H1 (cell line): ENCODE measurements at regions not wholly inside any gene's neighbourhood (a gene's known extent, or its start where the extent isn't known, plus 50 kb on each side); places are given as distances from the start of the nearest gene placed in this dataset.

Experiments
- BACH1 ChIP-seq: IDR thresholded peaks from 2 replicates; pipeline ENCODE4 v1.6.1; 2012; ENCODE audit warnings: low read length, improper control_type of control experiment
- BCL11A ChIP-seq, 2 experiments: IDR thresholded peaks; one replicate each; pipeline ENCODE4 v1.6.1; 2011; ENCODE audit warnings: low read depth in 2 of 2, low read length in 2 of 2, mild to moderate bottlenecking in 2 of 2
- POU5F1 ChIP-seq: IDR thresholded peaks from 2 replicates; pipeline ENCODE4 v1.6.1; 2011; ENCODE audit warnings: low read depth, mild to moderate bottlenecking, low read length, moderate library complexity
- TF ChIP-seq, protein P1 (sequence below): fragments of 300-600 bp; sonication (generic); IDR thresholded peaks from 2 replicates; pipeline ENCODE4 v1.7.1; 2012; ENCODE audit warnings: low read length, moderate library complexity, mild to moderate bottlenecking, inconsistent platforms; ENCODE audit not compliant: insufficient replicate concordance
- TF ChIP-seq, protein P2 (sequence below): IDR thresholded peaks from 2 replicates; pipeline ENCODE4 v1.6.1; 2012; ENCODE audit warnings: low read length, inconsistent platforms

DNA sequence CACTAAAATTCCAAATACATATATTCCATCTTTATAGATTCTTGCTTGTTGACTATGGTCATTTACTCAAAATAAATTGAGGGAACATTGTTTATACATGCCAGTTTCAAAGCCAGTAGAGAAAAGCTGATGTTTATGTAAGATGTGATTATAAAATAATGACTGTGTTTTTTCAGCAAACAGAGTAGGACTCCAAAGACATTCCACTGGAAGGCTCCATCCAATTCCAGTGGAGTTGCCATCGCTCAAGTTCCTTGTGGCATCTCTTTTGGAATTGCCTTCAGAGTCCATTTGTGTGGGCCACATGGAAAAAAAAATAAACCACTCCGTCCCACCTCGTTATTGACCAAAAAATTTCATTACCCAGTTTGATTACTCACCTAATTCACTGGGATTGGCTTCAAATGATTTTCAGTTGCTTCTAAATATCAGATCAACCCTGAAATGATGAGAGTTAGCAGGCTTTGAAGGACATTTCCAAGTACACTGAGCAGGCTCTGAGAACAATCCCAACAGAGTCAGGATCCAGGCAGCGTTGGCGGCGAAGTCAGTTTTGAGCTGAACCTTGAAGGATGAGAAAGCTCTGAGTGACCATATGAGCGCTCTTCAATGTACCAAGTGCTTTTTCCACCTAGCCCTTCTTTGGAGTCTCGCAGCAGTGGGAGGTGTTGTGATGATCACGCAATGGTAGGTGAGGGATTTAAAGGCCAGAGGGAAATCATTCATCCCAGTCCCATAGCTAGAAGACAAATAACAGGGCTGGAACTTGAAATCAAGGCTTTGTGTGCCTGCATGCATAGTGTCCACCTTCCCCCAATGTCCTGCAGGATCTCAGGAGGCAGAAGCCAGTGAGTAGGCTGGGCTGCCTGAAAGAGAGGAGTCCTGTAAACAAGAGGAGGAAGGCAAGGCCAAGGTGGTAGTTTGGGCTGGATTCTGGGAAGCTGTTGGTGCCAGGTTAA lies 281.7 kb downstream of the CDC5L start (continued):
- TF ChIP-seq, protein P1, sequence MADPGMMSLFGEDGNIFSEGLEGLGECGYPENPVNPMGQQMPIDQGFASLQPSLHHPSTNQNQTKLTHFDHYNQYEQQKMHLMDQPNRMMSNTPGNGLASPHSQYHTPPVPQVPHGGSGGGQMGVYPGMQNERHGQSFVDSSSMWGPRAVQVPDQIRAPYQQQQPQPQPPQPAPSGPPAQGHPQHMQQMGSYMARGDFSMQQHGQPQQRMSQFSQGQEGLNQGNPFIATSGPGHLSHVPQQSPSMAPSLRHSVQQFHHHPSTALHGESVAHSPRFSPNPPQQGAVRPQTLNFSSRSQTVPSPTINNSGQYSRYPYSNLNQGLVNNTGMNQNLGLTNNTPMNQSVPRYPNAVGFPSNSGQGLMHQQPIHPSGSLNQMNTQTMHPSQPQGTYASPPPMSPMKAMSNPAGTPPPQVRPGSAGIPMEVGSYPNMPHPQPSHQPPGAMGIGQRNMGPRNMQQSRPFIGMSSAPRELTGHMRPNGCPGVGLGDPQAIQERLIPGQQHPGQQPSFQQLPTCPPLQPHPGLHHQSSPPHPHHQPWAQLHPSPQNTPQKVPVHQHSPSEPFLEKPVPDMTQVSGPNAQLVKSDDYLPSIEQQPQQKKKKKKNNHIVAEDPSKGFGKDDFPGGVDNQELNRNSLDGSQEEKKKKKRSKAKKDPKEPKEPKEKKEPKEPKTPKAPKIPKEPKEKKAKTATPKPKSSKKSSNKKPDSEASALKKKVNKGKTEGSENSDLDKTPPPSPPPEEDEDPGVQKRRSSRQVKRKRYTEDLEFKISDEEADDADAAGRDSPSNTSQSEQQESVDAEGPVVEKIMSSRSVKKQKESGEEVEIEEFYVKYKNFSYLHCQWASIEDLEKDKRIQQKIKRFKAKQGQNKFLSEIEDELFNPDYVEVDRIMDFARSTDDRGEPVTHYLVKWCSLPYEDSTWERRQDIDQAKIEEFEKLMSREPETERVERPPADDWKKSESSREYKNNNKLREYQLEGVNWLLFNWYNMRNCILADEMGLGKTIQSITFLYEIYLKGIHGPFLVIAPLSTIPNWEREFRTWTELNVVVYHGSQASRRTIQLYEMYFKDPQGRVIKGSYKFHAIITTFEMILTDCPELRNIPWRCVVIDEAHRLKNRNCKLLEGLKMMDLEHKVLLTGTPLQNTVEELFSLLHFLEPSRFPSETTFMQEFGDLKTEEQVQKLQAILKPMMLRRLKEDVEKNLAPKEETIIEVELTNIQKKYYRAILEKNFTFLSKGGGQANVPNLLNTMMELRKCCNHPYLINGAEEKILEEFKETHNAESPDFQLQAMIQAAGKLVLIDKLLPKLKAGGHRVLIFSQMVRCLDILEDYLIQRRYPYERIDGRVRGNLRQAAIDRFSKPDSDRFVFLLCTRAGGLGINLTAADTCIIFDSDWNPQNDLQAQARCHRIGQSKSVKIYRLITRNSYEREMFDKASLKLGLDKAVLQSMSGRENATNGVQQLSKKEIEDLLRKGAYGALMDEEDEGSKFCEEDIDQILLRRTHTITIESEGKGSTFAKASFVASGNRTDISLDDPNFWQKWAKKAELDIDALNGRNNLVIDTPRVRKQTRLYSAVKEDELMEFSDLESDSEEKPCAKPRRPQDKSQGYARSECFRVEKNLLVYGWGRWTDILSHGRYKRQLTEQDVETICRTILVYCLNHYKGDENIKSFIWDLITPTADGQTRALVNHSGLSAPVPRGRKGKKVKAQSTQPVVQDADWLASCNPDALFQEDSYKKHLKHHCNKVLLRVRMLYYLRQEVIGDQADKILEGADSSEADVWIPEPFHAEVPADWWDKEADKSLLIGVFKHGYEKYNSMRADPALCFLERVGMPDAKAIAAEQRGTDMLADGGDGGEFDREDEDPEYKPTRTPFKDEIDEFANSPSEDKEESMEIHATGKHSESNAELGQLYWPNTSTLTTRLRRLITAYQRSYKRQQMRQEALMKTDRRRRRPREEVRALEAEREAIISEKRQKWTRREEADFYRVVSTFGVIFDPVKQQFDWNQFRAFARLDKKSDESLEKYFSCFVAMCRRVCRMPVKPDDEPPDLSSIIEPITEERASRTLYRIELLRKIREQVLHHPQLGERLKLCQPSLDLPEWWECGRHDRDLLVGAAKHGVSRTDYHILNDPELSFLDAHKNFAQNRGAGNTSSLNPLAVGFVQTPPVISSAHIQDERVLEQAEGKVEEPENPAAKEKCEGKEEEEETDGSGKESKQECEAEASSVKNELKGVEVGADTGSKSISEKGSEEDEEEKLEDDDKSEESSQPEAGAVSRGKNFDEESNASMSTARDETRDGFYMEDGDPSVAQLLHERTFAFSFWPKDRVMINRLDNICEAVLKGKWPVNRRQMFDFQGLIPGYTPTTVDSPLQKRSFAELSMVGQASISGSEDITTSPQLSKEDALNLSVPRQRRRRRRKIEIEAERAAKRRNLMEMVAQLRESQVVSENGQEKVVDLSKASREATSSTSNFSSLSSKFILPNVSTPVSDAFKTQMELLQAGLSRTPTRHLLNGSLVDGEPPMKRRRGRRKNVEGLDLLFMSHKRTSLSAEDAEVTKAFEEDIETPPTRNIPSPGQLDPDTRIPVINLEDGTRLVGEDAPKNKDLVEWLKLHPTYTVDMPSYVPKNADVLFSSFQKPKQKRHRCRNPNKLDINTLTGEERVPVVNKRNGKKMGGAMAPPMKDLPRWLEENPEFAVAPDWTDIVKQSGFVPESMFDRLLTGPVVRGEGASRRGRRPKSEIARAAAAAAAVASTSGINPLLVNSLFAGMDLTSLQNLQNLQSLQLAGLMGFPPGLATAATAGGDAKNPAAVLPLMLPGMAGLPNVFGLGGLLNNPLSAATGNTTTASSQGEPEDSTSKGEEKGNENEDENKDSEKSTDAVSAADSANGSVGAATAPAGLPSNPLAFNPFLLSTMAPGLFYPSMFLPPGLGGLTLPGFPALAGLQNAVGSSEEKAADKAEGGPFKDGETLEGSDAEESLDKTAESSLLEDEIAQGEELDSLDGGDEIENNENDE, result no peak
- TF ChIP-seq BACH1, result no peak
- TF ChIP-seq, protein P2, sequence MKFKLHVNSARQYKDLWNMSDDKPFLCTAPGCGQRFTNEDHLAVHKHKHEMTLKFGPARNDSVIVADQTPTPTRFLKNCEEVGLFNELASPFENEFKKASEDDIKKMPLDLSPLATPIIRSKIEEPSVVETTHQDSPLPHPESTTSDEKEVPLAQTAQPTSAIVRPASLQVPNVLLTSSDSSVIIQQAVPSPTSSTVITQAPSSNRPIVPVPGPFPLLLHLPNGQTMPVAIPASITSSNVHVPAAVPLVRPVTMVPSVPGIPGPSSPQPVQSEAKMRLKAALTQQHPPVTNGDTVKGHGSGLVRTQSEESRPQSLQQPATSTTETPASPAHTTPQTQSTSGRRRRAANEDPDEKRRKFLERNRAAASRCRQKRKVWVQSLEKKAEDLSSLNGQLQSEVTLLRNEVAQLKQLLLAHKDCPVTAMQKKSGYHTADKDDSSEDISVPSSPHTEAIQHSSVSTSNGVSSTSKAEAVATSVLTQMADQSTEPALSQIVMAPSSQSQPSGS, result no peak
- TF ChIP-seq POU5F1, result no peak
- TF ChIP-seq BCL11A (IDR thresholded peaks at IDR 0.05; ENCODE audit: low read depth in 2 of 2, low read length in 2 of 2), result no peak
